OCI-LY3 (cell line): ENCODE measurements at regions not wholly inside any gene's neighbourhood (a gene's known extent, or its start where the extent isn't known, plus 50 kb on each side); places are given as distances from the start of the nearest gene placed in this dataset.

Experiments
- H2AFZ ChIP-seq: fragments of 200-600, 300-600 bp; shearing (Covaris generic); 2 replicates; pipeline ENCODE4 v1.6.0; 2014; ENCODE audit warnings: antibody characterized with exemption, low read depth, low read length
- H3K27ac ChIP-seq: fragments of 200-600, 300-600 bp; sonication (generic); 2 replicates; pipeline ENCODE4 v1.5.1; 2014; ENCODE audit warnings: mild to moderate bottlenecking, low read length, moderate library complexity, mixed read lengths
- H3K27me3 ChIP-seq: fragments of 200-600, 300-600 bp; sonication (generic); 2 replicates; pipeline ENCODE4 v1.6.1; 2014; ENCODE audit warnings: low read depth, low read length, mixed read lengths
- H3K36me3 ChIP-seq: fragments of 200-600, 300-600 bp; sonication (generic); replicated peaks from 2 replicates; pipeline ENCODE3; 2014; ENCODE audit warnings: low read depth, low read length, mixed read lengths
- H3K4me1 ChIP-seq: fragments of 300-600, 200-600 bp; sonication (generic); 2 replicates; pipeline ENCODE4 v1.6.1; 2014; ENCODE audit warnings: low read length, mixed read lengths
- H3K4me2 ChIP-seq: fragments of 200-600, 300-600 bp; sonication (generic); 2 replicates; pipeline ENCODE4 v1.6.1; 2014; ENCODE audit warnings: low read length, mixed read lengths
- H3K4me3 ChIP-seq: fragments of 300-600, 200-600 bp; sonication (generic); 2 replicates; pipeline ENCODE4 v1.5.1; 2014; ENCODE audit warnings: antibody characterized with exemption, mild to moderate bottlenecking, low read length, moderate library complexity
- H3K79me2 ChIP-seq: fragments of 300-600, 200-600 bp; shearing (Covaris generic); 2 replicates; pipeline ENCODE4 v1.6.1; 2014; ENCODE audit warnings: mild to moderate bottlenecking, low read length, mixed read lengths
- H3K9ac ChIP-seq: fragments of 300-600, 200-600 bp; shearing (Covaris generic); 2 replicates; pipeline ENCODE4 v1.6.0; 2014; ENCODE audit warnings: mild to moderate bottlenecking, low read length, moderate library complexity
- H3K9me3 ChIP-seq: fragments of 200-600, 300-600 bp; shearing (Covaris generic); 2 replicates; pipeline ENCODE4 v1.6.1; 2014; ENCODE audit warnings: low read length, mixed read lengths; ENCODE audit not compliant: insufficient read depth
- H4K20me1 ChIP-seq: fragments of 200-600, 300-600 bp; sonication (generic); 2 replicates; pipeline ENCODE4 v1.6.1; 2016; ENCODE audit warnings: low read length, mixed read lengths; ENCODE audit not compliant: insufficient read depth
- EZH2phosphoT487 ChIP-seq: fragments of 200-600 bp; shearing (Covaris generic); IDR thresholded peaks from 2 replicates; pipeline ENCODE4 v1.6.1; 2018; ENCODE audit warnings: antibody characterized with exemption, mixed run types, low read depth
- TF ChIP-seq, protein P1 (sequence below): fragments of 200-600, 300-600 bp; sonication (generic); IDR thresholded peaks from 2 replicates; pipeline ENCODE4 v1.5.1; 2014; ENCODE audit warnings: antibody characterized with exemption, low read length, low read depth

DNA sequence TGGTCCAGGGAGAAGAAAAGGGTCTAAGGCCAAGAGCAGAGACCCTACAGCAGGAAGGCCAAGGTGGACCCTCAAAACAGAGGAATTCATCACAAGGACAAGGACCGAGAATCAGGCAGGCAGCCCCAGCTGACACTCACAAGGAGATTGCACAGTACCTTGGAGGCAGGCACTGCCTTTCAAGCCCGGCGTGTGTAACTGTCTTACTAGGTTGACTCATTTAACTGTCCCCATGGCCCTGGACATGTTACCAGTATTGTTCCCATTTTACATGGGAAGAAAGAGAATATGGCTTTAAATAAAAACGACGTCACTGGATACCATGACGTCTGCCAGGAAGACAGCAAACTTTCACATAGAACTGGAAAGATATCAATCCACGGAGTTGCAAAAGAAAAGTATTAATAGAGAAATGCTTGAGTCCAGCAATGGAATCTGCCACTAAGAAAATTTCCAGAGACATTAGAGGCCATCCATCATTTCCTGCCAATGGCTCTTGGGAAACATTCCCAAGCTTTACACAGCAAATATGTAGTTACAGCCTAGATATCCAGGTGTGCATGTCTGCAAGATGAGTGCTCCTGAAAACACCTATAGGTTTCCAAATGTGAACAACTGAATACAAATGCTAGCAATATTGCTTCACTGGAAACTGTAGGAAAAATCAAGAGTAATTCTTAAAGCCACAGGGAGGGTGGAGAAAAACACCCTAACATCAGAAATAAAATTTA is 111.5 kb upstream of the RPS6KA2 start:
- no peaks in the 10 kb centered on the region for H3K36me3 ChIP-seq
- H3K27ac ChIP-seq, result no peak overlapping the region
- no peaks in the 10 kb centered on the region for H3K79me2 ChIP-seq
- H3K4me1 ChIP-seq, result no peaks in the 10 kb centered on the region
- H3K4me3 ChIP-seq, result no peak overlapping the region
- no peak overlapping the region for H2AFZ ChIP-seq
- no peak overlapping the region for H3K4me2 ChIP-seq
- no peaks in the 10 kb centered on the region for H4K20me1 ChIP-seq
- TF ChIP-seq EZH2phosphoT487, result no peak
- TF ChIP-seq, protein P1, sequence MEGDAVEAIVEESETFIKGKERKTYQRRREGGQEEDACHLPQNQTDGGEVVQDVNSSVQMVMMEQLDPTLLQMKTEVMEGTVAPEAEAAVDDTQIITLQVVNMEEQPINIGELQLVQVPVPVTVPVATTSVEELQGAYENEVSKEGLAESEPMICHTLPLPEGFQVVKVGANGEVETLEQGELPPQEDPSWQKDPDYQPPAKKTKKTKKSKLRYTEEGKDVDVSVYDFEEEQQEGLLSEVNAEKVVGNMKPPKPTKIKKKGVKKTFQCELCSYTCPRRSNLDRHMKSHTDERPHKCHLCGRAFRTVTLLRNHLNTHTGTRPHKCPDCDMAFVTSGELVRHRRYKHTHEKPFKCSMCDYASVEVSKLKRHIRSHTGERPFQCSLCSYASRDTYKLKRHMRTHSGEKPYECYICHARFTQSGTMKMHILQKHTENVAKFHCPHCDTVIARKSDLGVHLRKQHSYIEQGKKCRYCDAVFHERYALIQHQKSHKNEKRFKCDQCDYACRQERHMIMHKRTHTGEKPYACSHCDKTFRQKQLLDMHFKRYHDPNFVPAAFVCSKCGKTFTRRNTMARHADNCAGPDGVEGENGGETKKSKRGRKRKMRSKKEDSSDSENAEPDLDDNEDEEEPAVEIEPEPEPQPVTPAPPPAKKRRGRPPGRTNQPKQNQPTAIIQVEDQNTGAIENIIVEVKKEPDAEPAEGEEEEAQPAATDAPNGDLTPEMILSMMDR, result no peak
- no peak overlapping the region for H3K9ac ChIP-seq
- H3K9me3 ChIP-seq, result no peaks in the 10 kb centered on the region
- H3K27me3 ChIP-seq, result no peaks in the 10 kb centered on the region

DNA sequence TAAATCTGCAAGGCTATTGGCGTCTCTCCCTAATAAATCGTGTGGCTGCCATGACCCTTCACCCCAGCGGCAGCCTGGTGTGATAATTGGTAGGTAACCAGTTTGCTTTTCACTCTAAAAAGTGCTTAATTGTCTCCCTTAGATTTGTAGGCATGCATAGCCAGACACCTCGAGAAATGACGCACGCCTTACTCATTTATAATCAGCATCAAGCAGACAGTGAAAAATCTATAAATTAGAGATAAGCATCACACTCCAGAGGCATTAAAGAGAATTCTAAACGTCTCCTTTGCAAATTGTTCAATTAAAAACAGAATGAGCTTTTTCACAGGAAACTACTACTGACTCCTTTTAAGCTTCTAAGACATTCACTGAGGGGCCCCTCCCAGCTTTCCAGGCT is 110.2 kb upstream of the RPS6KA2 start:
- TF ChIP-seq EZH2phosphoT487, result no peak
- TF ChIP-seq, protein P1, result no peak
- H3K4me3 ChIP-seq, result no peak overlapping the region
- H3K79me2 ChIP-seq, result no peaks in the 10 kb centered on the region
- no peaks in the 10 kb centered on the region for H3K9me3 ChIP-seq
- H4K20me1 ChIP-seq, result no peaks in the 10 kb centered on the region
- H3K27ac ChIP-seq, result no peak overlapping the region
- no peak overlapping the region for H3K4me2 ChIP-seq
- no peaks in the 10 kb centered on the region for H3K36me3 ChIP-seq
- no peak overlapping the region for H3K9ac ChIP-seq
- no peaks in the 10 kb centered on the region for H3K4me1 ChIP-seq
- no peaks in the 10 kb centered on the region for H3K27me3 ChIP-seq
- no peak overlapping the region for H2AFZ ChIP-seq

DNA sequence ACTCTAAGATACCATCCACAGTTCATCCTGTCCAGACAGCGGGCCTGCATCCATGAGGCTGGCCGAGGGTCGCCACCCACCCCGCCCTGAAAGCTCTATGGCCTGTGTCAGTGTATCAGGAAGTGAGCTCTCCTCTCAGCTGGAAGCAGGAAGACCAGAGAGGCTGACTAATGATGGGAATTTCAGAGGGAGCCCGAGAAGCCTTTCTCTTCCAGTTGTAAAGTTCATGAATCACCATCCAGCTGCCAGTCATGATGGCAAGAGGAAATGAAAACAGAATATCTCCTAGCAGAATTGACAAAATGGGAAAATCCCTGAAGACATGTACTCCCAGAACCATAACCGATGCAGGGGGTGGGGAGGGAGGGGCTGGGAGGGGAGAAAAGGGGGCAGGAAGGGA is 109.6 kb upstream of the RPS6KA2 start:
- Histone ChIP-seq H3K4me3 (no peak overlapping the region), H3K4me1 (no peaks in the 10 kb centered on the region), H2AFZ (no peak overlapping the region), H3K9ac (no peak overlapping the region), H3K27ac (no peak overlapping the region), H3K79me2 (no peaks in the 10 kb centered on the region), H3K36me3 (no peaks in the 10 kb centered on the region), H3K4me2 (no peak overlapping the region), H3K9me3 (no peaks in the 10 kb centered on the region), H4K20me1 (no peaks in the 10 kb centered on the region), H3K27me3 (no peaks in the 10 kb centered on the region)
- no peak for TF ChIP-seq EZH2phosphoT487
- TF ChIP-seq, protein P1, result no peak

DNA sequence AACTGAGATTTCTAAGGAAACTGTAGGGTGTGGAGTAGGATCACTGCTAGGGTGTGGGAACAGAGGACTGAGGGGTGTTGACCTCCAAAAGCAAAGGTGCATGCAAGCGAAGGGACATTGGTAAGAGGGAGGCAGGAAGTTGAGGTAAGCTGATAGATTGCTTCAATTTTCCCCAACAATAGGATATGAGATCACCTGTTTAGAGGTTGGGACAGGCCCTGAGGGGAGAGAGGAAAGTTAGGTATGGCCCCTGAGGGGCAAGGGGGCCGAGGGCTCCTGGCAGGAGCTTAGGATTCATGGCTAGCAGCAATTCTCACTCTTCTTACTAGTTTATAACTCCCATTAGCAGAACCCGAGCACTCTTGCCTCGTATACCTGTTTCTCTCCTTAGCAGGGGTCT is 106.8 kb upstream of the RPS6KA2 start:
- TF ChIP-seq EZH2phosphoT487, result no peak
- TF ChIP-seq, protein P1, result no peak
- Histone ChIP-seq H3K4me1 (no peaks in the 10 kb centered on the region), H3K9me3 (no peaks in the 10 kb centered on the region), H3K4me2 (no peak overlapping the region), H3K79me2 (no peaks in the 10 kb centered on the region), H4K20me1 (no peaks in the 10 kb centered on the region), H3K4me3 (no peak overlapping the region), H3K36me3 (no peaks in the 10 kb centered on the region), H3K27ac (no peak overlapping the region), H2AFZ (no peak overlapping the region), H3K9ac (no peak overlapping the region), H3K27me3 (peaks cover 5% of the 10 kb centered on the region; the same call in 1 of the 2 replicates)
